HepG2 (cell line): ENCODE measurements at regions not wholly inside any gene's neighbourhood (a gene's known extent, or its start where the extent isn't known, plus 50 kb on each side); places are given as distances from the start of the nearest gene placed in this dataset.

Source experiments
- CTCF ChIP-seq: sonication (generic); formaldehyde crosslinking; IDR thresholded peaks from 2 replicates; pipeline ENCODE4 v1.5.0; 2020; ENCODE audit warnings: mild to moderate bottlenecking, missing genetic modification reagents, moderate library complexity
- ELF4 ChIP-seq: sonication (generic); formaldehyde crosslinking; IDR thresholded peaks from 2 replicates; pipeline ENCODE4 v1.5.0; 2020; ENCODE audit warnings: missing genetic modification reagents, mild to moderate bottlenecking, moderate library complexity, borderline replicate concordance
- ESRRA ChIP-seq: sonication (generic); formaldehyde crosslinking; IDR thresholded peaks from 2 replicates; pipeline ENCODE4 v1.5.1; 2020; ENCODE audit warnings: mild to moderate bottlenecking, low read depth, missing genetic modification reagents
- FOXK1 ChIP-seq: sonication (generic); formaldehyde crosslinking; IDR thresholded peaks from 2 replicates; pipeline ENCODE4 v1.4.0; 2020; ENCODE audit warnings: low read depth, missing genetic modification reagents, borderline replicate concordance
- GTF3A ChIP-seq: sonication (generic); formaldehyde crosslinking; conservative IDR thresholded peaks from 2 replicates; pipeline ENCODE4 v1.4.0; 2020; ENCODE audit warnings: mild to moderate bottlenecking, missing genetic modification reagents
- MXD4 ChIP-seq: IDR thresholded peaks from 2 replicates; pipeline ENCODE4 v1.6.1; 2016; ENCODE audit warnings: mild to moderate bottlenecking, missing biosample characterization, missing genetic modification reagents
- NR2C2 ChIP-seq: sonication (generic); formaldehyde crosslinking; IDR thresholded peaks from 2 replicates; pipeline ENCODE4 v1.4.0; 2020; ENCODE audit warnings: missing genetic modification reagents, mild to moderate bottlenecking, moderate library complexity, borderline replicate concordance
- SP2 ChIP-seq: sonication (generic); formaldehyde crosslinking; IDR thresholded peaks from 2 replicates; pipeline ENCODE4 v1.5.1; 2020; ENCODE audit warnings: mild to moderate bottlenecking, missing genetic modification reagents
- ZNF337 ChIP-seq: sonication (generic); formaldehyde crosslinking; IDR thresholded peaks from 2 replicates; pipeline ENCODE4 v1.5.1; 2020; ENCODE audit warnings: missing genetic modification reagents, low read depth, mild to moderate bottlenecking, borderline replicate concordance
- TF ChIP-seq, protein P1 (sequence below): sonication (generic); formaldehyde crosslinking; IDR thresholded peaks from 2 replicates; pipeline ENCODE4 v1.4.0; 2020; ENCODE audit warnings: mild to moderate bottlenecking, missing genetic modification reagents
- TF ChIP-seq, protein P2 (sequence below): sonication (generic); formaldehyde crosslinking; IDR thresholded peaks from 2 replicates; pipeline ENCODE4 v1.5.1; 2020; ENCODE audit warnings: missing genetic modification reagents, mild to moderate bottlenecking, borderline replicate concordance

DNA sequence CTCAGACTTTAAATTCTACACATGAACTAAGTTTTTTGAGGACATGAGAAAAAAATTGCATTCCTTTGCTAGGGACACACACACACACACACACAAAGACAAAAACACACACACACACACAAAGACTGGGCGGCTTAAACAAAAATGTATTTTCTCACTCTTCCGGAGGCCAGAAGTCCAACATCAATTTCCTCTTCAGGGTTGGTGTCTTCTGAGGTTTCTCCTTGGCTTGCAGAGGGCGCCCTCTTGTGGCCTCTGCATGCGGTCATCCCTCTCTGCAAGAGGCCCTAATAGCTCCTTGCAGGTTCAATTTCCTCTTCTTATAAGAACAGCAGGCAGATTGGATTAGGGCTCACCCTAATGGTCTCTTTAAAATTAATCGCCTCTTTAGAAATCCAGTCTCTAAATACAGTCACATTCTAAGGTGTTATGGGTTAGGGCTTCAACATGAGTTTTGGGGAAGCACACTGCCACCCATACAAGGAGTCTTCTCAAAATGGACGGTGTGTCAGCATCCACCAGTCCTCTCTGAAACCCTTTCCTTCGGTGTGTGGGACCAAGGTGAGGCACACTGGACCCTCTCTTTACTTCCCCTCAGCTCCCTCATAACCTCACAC lies 61.4 kb downstream of the GPR6 start:
- TF ChIP-seq ESRRA (no peak), CTCF (CRISPR knock-in tag) (peak; percentile 89), ELF4 (CRISPR knock-in tag) (no peak), GTF3A (CRISPR knock-in tag) (no peak), SP2 (CRISPR knock-in tag) (no peak), ZNF337 (CRISPR knock-in tag) (no peak), NR2C2 (CRISPR knock-in tag) (no peak), MXD4 (CRISPR knock-in tag) (no peak), FOXK1 (CRISPR knock-in tag) (no peak)
- TF ChIP-seq, protein P1, sequence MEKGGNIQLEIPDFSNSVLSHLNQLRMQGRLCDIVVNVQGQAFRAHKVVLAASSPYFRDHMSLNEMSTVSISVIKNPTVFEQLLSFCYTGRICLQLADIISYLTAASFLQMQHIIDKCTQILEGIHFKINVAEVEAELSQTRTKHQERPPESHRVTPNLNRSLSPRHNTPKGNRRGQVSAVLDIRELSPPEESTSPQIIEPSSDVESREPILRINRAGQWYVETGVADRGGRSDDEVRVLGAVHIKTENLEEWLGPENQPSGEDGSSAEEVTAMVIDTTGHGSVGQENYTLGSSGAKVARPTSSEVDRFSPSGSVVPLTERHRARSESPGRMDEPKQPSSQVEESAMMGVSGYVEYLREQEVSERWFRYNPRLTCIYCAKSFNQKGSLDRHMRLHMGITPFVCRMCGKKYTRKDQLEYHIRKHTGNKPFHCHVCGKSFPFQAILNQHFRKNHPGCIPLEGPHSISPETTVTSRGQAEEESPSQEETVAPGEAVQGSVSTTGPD (CRISPR knock-in tag), result no peak
- TF ChIP-seq, protein P2, sequence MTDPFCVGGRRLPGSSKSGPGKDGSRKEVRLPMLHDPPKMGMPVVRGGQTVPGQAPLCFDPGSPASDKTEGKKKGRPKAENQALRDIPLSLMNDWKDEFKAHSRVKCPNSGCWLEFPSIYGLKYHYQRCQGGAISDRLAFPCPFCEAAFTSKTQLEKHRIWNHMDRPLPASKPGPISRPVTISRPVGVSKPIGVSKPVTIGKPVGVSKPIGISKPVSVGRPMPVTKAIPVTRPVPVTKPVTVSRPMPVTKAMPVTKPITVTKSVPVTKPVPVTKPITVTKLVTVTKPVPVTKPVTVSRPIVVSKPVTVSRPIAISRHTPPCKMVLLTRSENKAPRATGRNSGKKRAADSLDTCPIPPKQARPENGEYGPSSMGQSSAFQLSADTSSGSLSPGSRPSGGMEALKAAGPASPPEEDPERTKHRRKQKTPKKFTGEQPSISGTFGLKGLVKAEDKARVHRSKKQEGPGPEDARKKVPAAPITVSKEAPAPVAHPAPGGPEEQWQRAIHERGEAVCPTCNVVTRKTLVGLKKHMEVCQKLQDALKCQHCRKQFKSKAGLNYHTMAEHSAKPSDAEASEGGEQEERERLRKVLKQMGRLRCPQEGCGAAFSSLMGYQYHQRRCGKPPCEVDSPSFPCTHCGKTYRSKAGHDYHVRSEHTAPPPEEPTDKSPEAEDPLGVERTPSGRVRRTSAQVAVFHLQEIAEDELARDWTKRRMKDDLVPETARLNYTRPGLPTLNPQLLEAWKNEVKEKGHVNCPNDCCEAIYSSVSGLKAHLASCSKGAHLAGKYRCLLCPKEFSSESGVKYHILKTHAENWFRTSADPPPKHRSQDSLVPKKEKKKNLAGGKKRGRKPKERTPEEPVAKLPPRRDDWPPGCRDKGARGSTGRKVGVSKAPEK, result no peak
